Right atrium auricular region (tissue), 2 donors: ENCODE measurements at regions not wholly inside any gene's neighbourhood (a gene's known extent, or its start where the extent isn't known, plus 50 kb on each side); places are given as distances from the start of the nearest gene placed in this dataset.

Source experiments
- DNase-seq: peaks from one replicate; pipeline ENCODE4 v3.0.0-alpha.2; 2019; ENCODE audit warnings: low spot score
- H3K27ac ChIP-seq, 2 donors: fragments of 200-600 bp; sonication (generic); 1 replicate in 1 of 2; 2 replicates in 1 of 2; pipeline ENCODE4 v1.5.1; 2016 to 2019
- H3K27me3 ChIP-seq, 2 donors: fragments of 200-600 bp; sonication (generic); one replicate each; pipeline versions ENCODE4 v1.5.1 to v1.6.0; 2017 to 2019
- H3K36me3 ChIP-seq: fragments of 200-600 bp; sonication (generic); one replicate; pipeline ENCODE4 v1.5.1; 2016
- H3K4me1 ChIP-seq, 2 donors: fragments of 200-600 bp; sonication (generic); one replicate each; pipeline versions ENCODE4 v1.5.1 to v1.6.0; 2017 to 2019
- H3K4me3 ChIP-seq, 2 donors: fragments of 200-600 bp; sonication (generic); 1 replicate in 1 of 2; 2 replicates in 1 of 2; pipeline ENCODE4 v1.5.1; 2017 to 2019; ENCODE audit warnings: mild to moderate bottlenecking in 1 of 2, moderate library complexity in 1 of 2
- H3K9me3 ChIP-seq, 2 donors: fragments of 200-600 bp; sonication (generic); one replicate each; pipeline ENCODE4 v1.5.1; 2019
- CTCF ChIP-seq, 2 donors: fragments of 200-600 bp; sonication (generic); IDR thresholded peaks; one replicate each; pipeline ENCODE4 v1.5.1; 2019; ENCODE audit warnings: antibody characterized with exemption in 2 of 2

- no peaks in the 10 kb centered on the region for H3K9me3 ChIP-seq
- H3K4me1 ChIP-seq: peaks cover 0 to 10% of the 10 kb centered on the region in 2 donors
- no peak for DNase-seq
- H3K4me3 ChIP-seq: no peak overlapping the region
- no peak for TF ChIP-seq CTCF (IDR thresholded peaks at IDR 0.05)
- H3K27me3 ChIP-seq: no peaks in the 10 kb centered on the region
- no peak overlapping the region for H3K27ac ChIP-seq
- no peaks in the 10 kb centered on the region for H3K36me3 ChIP-seq
Measured at GRCh38 chr2:60365556-60365955, 187.9 kb downstream of the BCL11A start.

- H3K36me3 ChIP-seq: no peaks in the 10 kb centered on the region
- no peak for TF ChIP-seq CTCF (IDR thresholded peaks at IDR 0.05)
- no peak overlapping the region for H3K27ac ChIP-seq
- H3K9me3 ChIP-seq: no peaks in the 10 kb centered on the region
- no peak for DNase-seq
- H3K4me1 ChIP-seq: peaks cover 0 to 10% of the 10 kb centered on the region in 2 donors
- no peak overlapping the region for H3K4me3 ChIP-seq
- H3K27me3 ChIP-seq: no peaks in the 10 kb centered on the region
Measured at GRCh38 chr2:60364491-60364890, 189.0 kb downstream of the BCL11A start.

GRCh38 chr2:60361498-60361897 is 192.0 kb downstream of the BCL11A start:
- TF ChIP-seq CTCF (IDR thresholded peaks at IDR 0.05): no peak
- no peak overlapping the region for H3K4me3 ChIP-seq
- H3K27ac ChIP-seq: no peak overlapping the region
- no peaks in the 10 kb centered on the region for H3K9me3 ChIP-seq
- no peaks in the 10 kb centered on the region for H3K27me3 ChIP-seq
- peaks cover 0 to 9% of the 10 kb centered on the region in 2 donors for H3K4me1 ChIP-seq
- no peak for DNase-seq
- H3K36me3 ChIP-seq: no peaks in the 10 kb centered on the region

GRCh38 chr2:60359569-60359968 is 193.9 kb downstream of the BCL11A start:
- no peak overlapping the region for H3K4me3 ChIP-seq
- H3K4me1 ChIP-seq: no peaks in the 10 kb centered on the region
- no peak overlapping the region for H3K27ac ChIP-seq
- no peaks in the 10 kb centered on the region for H3K9me3 ChIP-seq
- no peak for TF ChIP-seq CTCF (IDR thresholded peaks at IDR 0.05)
- no peaks in the 10 kb centered on the region for H3K36me3 ChIP-seq
- H3K27me3 ChIP-seq: no peaks in the 10 kb centered on the region
- DNase-seq: no peak

- no peaks in the 10 kb centered on the region for H3K27me3 ChIP-seq
- H3K4me3 ChIP-seq: no peak overlapping the region
- no peak for TF ChIP-seq CTCF (IDR thresholded peaks at IDR 0.05)
- H3K36me3 ChIP-seq: no peaks in the 10 kb centered on the region
- no peaks in the 10 kb centered on the region for H3K9me3 ChIP-seq
- DNase-seq: no peak
- no peak overlapping the region for H3K27ac ChIP-seq
- H3K4me1 ChIP-seq: no peaks in the 10 kb centered on the region
Measured at GRCh38 chr2:60358476-60358875, 195.0 kb downstream of the BCL11A start.

GRCh38 chr2:60357996-60358395 is 195.5 kb downstream of the BCL11A start:
- H3K4me3 ChIP-seq: no peak overlapping the region
- no peak for DNase-seq
- no peaks in the 10 kb centered on the region for H3K27me3 ChIP-seq
- H3K27ac ChIP-seq: no peak overlapping the region
- H3K4me1 ChIP-seq: no peaks in the 10 kb centered on the region
- H3K36me3 ChIP-seq: no peaks in the 10 kb centered on the region
- no peak for TF ChIP-seq CTCF (IDR thresholded peaks at IDR 0.05)
- no peaks in the 10 kb centered on the region for H3K9me3 ChIP-seq
